Thoracic aorta (tissue), 2 donors: ENCODE measurements at regions not wholly inside any gene's neighbourhood (a gene's known extent, or its start where the extent isn't known, plus 50 kb on each side); places are given as distances from the start of the nearest gene placed in this dataset.

ENCODE experiments used
- ATAC-seq: fragments of 150-250 bp; one replicate; pipeline ENCODE4 v1.8.0; 2017; ENCODE audit warnings: low read depth; ENCODE audit not compliant: insufficient number of reproducible peaks, low FRiP score
- DNase-seq: peaks from one replicate; pipeline ENCODE4 v3.0.0-alpha.2; 2020; ENCODE audit warnings: low spot score
- H3K27ac ChIP-seq, 2 donors: fragments of 200-600 bp; sonication (generic); 1 replicate in 1 of 2; 2 replicates in 1 of 2; pipeline ENCODE4 v1.5.1; 2016; ENCODE audit warnings: mild to moderate bottlenecking in 2 of 2, moderate library complexity in 2 of 2
- H3K27me3 ChIP-seq: fragments of 200-600 bp; sonication (generic); replicated peaks from 2 replicates; pipeline ENCODE4 v1.6.0; 2016; ENCODE audit warnings: mild to moderate bottlenecking; ENCODE audit not compliant: insufficient read depth
- H3K36me3 ChIP-seq: fragments of 200-600 bp; sonication (generic); one replicate; pipeline ENCODE4 v1.5.1; 2016
- H3K4me1 ChIP-seq, 2 donors: fragments of 200-600 bp; sonication (generic); 1 replicate in 1 of 2; 2 replicates in 1 of 2; pipeline versions ENCODE4 v1.5.1 to v1.6.0; 2016; ENCODE audit warnings: low read depth in 2 of 2, mild to moderate bottlenecking in 1 of 2; ENCODE audit not compliant: control insufficient read depth in 1 of 2
- H3K4me3 ChIP-seq: fragments of 200-600 bp; sonication (generic); 2 replicates; pipeline ENCODE4 v1.5.1; 2016; ENCODE audit warnings: mild to moderate bottlenecking
- H3K9me3 ChIP-seq: fragments of 200-600 bp; sonication (generic); 2 replicates; pipeline ENCODE4 v1.5.1; 2016
- TF ChIP-seq, protein P1 (sequence below): fragments of 200-600 bp; sonication (generic); IDR thresholded peaks from one replicate; pipeline ENCODE4 v1.5.1; 2019; ENCODE audit warnings: antibody characterized with exemption

DNA sequence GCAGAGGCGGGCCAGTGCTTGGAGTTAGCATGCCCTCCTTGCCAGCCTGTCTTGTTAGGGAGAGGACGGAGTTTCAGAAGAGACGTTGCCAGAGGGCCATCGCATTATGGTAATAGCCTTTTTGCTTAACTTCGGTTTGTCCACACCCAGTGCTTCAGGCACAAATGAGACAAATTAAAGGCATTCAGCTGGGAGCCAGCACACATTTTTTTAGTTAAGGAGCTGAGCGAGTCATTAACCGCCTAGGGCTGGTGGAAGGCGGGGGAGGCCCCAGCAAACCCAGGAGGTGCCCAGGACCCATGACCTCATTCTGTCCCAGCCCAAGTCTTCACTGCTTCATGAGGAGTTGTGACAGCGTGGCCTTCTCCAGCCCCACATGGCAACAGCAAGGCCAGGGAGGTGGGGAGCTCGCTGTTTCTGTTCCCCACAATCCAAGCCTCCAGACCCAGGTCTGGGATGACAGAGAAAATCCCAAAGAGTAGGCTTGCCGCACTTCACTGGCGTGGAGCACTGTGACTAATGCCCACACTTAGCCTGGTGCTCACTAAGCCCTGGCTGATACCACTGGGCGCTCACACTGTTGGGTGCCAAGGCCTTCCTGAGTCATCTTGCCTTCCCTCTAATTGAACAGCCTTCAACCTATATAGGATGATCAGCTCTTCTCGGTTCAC lies 237.1 kb downstream of the ANKRD60 start:
- peak overlapping the region in 1 of 2 donors; percentile 22 for H3K27ac ChIP-seq
- no peak for DNase-seq

DNA sequence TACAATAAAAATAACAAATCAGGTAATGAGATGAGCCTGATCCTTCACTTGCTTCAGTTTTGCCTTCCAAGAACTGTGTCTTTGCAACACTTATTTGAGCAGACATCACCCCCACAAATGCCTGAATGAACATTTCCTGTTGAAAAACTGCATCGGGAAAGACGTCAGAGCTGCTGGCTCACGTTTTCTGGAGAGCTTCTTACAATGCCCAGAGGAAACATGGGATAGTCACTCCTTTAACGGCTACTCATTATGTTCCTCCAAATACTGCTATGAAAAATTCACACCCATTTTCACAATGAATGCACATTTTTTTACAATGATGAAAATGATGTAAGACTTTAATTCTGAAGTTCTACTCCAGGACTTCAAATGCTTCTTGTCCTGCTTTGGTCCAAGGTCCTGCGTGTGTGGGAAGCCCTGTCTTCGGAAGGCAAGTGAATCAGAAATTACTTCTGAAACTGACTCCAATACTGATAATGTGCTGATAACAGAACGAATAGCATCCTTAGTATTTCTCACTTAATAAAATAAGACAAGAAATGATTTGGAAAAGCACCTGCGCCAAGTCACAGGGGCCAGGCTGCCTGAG lies 238.0 kb downstream of the ANKRD60 start:
- no peak overlapping the region for H3K27ac ChIP-seq
- H3K4me1 ChIP-seq = peaks cover 0 to 11% of the 10 kb centered on the region in 2 donors
- H3K9me3 ChIP-seq = no peaks in the 10 kb centered on the region
- no peaks in the 10 kb centered on the region for H3K27me3 ChIP-seq
- DNase-seq = no peak
- no peak for ATAC-seq
- no peaks in the 10 kb centered on the region for H3K36me3 ChIP-seq
- H3K4me3 ChIP-seq = no peak overlapping the region
- TF ChIP-seq, protein P1, sequence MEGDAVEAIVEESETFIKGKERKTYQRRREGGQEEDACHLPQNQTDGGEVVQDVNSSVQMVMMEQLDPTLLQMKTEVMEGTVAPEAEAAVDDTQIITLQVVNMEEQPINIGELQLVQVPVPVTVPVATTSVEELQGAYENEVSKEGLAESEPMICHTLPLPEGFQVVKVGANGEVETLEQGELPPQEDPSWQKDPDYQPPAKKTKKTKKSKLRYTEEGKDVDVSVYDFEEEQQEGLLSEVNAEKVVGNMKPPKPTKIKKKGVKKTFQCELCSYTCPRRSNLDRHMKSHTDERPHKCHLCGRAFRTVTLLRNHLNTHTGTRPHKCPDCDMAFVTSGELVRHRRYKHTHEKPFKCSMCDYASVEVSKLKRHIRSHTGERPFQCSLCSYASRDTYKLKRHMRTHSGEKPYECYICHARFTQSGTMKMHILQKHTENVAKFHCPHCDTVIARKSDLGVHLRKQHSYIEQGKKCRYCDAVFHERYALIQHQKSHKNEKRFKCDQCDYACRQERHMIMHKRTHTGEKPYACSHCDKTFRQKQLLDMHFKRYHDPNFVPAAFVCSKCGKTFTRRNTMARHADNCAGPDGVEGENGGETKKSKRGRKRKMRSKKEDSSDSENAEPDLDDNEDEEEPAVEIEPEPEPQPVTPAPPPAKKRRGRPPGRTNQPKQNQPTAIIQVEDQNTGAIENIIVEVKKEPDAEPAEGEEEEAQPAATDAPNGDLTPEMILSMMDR = no peak

More for the DNA sequence above, 237.1 kb downstream of the ANKRD60 start:
- peaks cover 0 to 12% of the 10 kb centered on the region in 2 donors for H3K4me1 ChIP-seq
- ATAC-seq = no peak
- no peaks in the 10 kb centered on the region for H3K27me3 ChIP-seq
- no peaks in the 10 kb centered on the region for H3K36me3 ChIP-seq
- no peaks in the 10 kb centered on the region for H3K9me3 ChIP-seq
- TF ChIP-seq, protein P1 = no peak
- no peak overlapping the region for H3K4me3 ChIP-seq

DNA sequence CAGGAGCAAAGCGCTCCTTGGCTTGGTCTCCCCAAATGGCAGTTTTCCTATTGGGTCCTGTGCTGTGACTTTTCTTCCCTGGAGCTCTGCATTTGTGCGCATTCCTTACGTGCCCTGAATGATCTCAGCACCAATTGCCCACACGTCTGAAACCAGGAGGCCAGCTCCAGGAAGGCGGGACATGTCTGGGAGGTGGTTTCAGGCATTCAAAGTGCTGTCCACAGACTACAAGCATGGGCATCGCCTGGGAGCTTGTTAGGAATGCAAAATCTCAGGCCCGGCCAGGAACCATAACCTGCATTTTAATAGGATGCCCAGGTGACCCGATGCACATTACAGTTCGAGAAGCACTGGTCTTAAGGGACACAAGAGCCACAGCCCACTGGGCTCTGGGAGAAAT lies 239.6 kb downstream of the ANKRD60 start:
- Histone ChIP-seq H3K4me3 (no peak overlapping the region), H3K4me1 (peaks cover 0 to 5% of the 10 kb centered on the region in 2 donors), H3K27me3 (no peaks in the 10 kb centered on the region), H3K36me3 (no peaks in the 10 kb centered on the region), H3K27ac (no peak overlapping the region), H3K9me3 (no peaks in the 10 kb centered on the region)
- ATAC-seq = no peak
- TF ChIP-seq, protein P1 = no peak
- DNase-seq = no peak

DNA sequence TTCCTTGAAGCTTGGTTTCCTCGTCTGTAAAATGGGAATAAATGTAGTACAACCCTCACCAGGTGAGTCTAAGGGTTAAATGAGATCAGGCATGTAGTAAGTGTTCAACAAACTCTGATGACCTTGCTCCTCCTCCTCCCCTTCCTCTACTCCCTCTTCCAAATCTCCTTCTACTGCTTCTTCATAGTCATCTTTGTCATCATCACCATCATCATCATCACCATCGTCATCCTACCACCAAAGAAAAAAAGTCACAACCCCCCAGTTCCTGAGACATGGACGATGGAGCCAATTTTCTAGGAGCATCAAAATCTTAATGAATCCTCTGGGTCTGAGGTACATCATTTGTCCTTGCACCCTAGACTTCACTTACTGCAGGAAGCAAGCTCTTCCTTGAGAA lies 240.0 kb downstream of the ANKRD60 start:
- ATAC-seq = no peak

DNA sequence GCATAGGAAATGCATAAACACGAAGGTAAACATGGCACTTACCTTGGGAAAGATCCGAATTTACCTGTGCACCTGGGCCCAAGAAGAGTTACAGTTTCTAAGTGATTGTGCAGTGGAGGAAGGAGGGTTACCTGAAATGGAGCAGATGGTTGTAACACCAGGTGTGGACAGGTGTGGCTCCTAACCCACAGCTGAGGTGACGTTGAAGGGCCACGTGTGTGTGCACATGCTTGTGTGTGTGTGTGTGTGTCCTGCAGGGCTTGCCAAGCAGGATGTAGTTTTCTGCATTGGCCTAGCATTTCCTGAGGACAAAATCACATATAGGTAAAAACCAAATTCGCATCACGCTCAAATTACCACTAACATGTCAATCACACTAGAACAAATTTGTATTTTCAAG lies 240.8 kb downstream of the ANKRD60 start:
- Histone ChIP-seq H3K4me1 (no peaks in the 10 kb centered on the region), H3K27ac (no peak overlapping the region), H3K36me3 (no peaks in the 10 kb centered on the region), H3K9me3 (no peaks in the 10 kb centered on the region), H3K27me3 (no peaks in the 10 kb centered on the region), H3K4me3 (no peak overlapping the region)
- ATAC-seq (no peak), DNase-seq (no peak)
- TF ChIP-seq, protein P1 = no peak

More for the DNA sequence above, 240.0 kb downstream of the ANKRD60 start:
- H3K27ac ChIP-seq = no peak overlapping the region
- no peak overlapping the region for H3K4me3 ChIP-seq
- TF ChIP-seq, protein P1 = no peak
- no peak for DNase-seq
- H3K36me3 ChIP-seq = no peaks in the 10 kb centered on the region
- peaks cover 0 to under 1% of the 10 kb centered on the region in 2 donors for H3K4me1 ChIP-seq
- no peaks in the 10 kb centered on the region for H3K27me3 ChIP-seq
- no peaks in the 10 kb centered on the region for H3K9me3 ChIP-seq
